Psoas muscle (tissue), 7 donors: ENCODE measurements at regions not wholly inside any gene's neighbourhood (a gene's known extent, or its start where the extent isn't known, plus 50 kb on each side); places are given as distances from the start of the nearest gene placed in this dataset.

Source experiments
- ATAC-seq, 4 donors: fragments of 200-7000 bp; cut with Tn5 transposase; one replicate each; pipeline ENCODE4 v1.9.1; 2020; ENCODE audit warnings: moderate library complexity in 3 of 4, mild to moderate bottlenecking in 2 of 4
- DNase-seq, 2 donors: peaks; one replicate each; pipeline ENCODE4 v3.0.0-alpha.2; 2020
- H3K27ac ChIP-seq: fragments of 200-600 bp; one replicate; pipeline ENCODE4 v1.8.0; 2022
- H3K27me3 ChIP-seq, 3 donors: fragments of 200-600 bp in 1 of 3; one replicate each; pipeline versions ENCODE4 v1.6.1 to v1.8.0; 2013 to 2022; ENCODE audit warnings: low read length in 2 of 3, mild to moderate bottlenecking in 2 of 3, moderate library complexity in 1 of 3; ENCODE audit not compliant: insufficient read depth in 3 of 3
- H3K36me3 ChIP-seq, 2 donors: fragments of 200-600 bp in 1 of 2; one replicate each; pipeline versions ENCODE4 v1.6.1 to v1.8.0; 2013 to 2022; ENCODE audit warnings: low read depth in 1 of 2, mild to moderate bottlenecking in 1 of 2, moderate library complexity in 1 of 2; ENCODE audit not compliant: insufficient read depth in 1 of 2
- H3K4me1 ChIP-seq: fragments of 200-600 bp; one replicate; pipeline ENCODE4 v1.8.0; 2022
- H3K4me3 ChIP-seq: fragments of 200-600 bp; one replicate; pipeline ENCODE4 v1.8.0; 2022; ENCODE audit warnings: mild to moderate bottlenecking
- H3K9me3 ChIP-seq: fragments of 200-600 bp; one replicate; pipeline ENCODE4 v1.8.0; 2022
- CTCF ChIP-seq: fragments of 200-600 bp; IDR thresholded peaks from one replicate; pipeline ENCODE4 v1.8.0; 2022; ENCODE audit warnings: antibody characterized with exemption
- WGBS, 3 donors: extraction: QIAGEN DNeasy Blood & Tissue Kit; methylation state at CpG; one replicate each; pipeline versions ENCODE4 v1.1.6 to v1.1.7; 2013; 5-methylcytosine and 5-hydroxymethylcytosine counted together
- intact Hi-C, 2 donors: fragments of 100-400 bp; cut with DNase I; formaldehyde crosslinking; loops; one replicate each; pipeline versions ENCODE4 v1.11.0 to v1.14.2; 2022
- donor health status: healthy with polysubstance abuse.
- donor health status: DM: no; HTN: no; CAD: no; lungs with moderate emphysema.
- donor health status: Bipolar disorder and iron deficiency.
- donor health status: healthy.
- donor health status: DM: yes; HTN: yes; CAD: no.
- donor health status: DM: no; HTN: no; CAD: no.
- donor health status: DM: yes; HTN: yes; CAD: no.

GRCh38 chrX:116010939-116011338 is 159.6 kb upstream of the AGTR2 start:
- WGBS, 3 donors, result 52 to 84% (median 60%) methylated on average over 4 to 5 of the region's 5 CpGs
- no peaks in the 10 kb centered on the region for H3K4me1 ChIP-seq
- ATAC-seq (no peak), DNase-seq (no peak)
- H3K27me3 ChIP-seq, result peaks cover 0 to 52% (median 0%) of the 10 kb centered on the region in 3 donors
- TF ChIP-seq CTCF, result no peak
- H3K36me3 ChIP-seq, result no peaks in the 10 kb centered on the region
- no peak overlapping the region for H3K4me3 ChIP-seq
- no peaks in the 10 kb centered on the region for H3K9me3 ChIP-seq
- no peak overlapping the region for H3K27ac ChIP-seq
- intact Hi-C loops, result no loop called here

GRCh38 chrX:116031331-116031730 is 139.2 kb upstream of the AGTR2 start:
- Histone ChIP-seq H3K4me3 (no peak overlapping the region), H3K36me3 (no peaks in the 10 kb centered on the region), H3K27me3 (no peaks in the 10 kb centered on the region), H3K27ac (no peak overlapping the region), H3K4me1 (no peaks in the 10 kb centered on the region), H3K9me3 (peaks cover 4% of the 10 kb centered on the region)
- intact Hi-C loops, result no loop called here
- TF ChIP-seq CTCF, result no peak
- DNase-seq (no peak), ATAC-seq (no peak)
- 25 to 35% (median 27%) methylated on average over 1 of the region's 1 CpG for WGBS, 3 donors
